IPS DF 4.7 (cell line): ENCODE measurements at regions not wholly inside any gene's neighbourhood (a gene's known extent, or its start where the extent isn't known, plus 50 kb on each side); places are given as distances from the start of the nearest gene placed in this dataset.
"Not testable (repeated sequence)": the region's sequence is repeated elsewhere in the genome, so short reads cannot be mapped to it uniquely, and the experiment has no call there.

Source experiments
- DNase-seq: peaks from one replicate; pipeline ENCODE4 v3.0.0-alpha.2; 2013; ENCODE audit warnings: low spot score; ENCODE audit errors: extremely low read depth

GRCh38 chr6:12544821-12545565 lies 171.6 kb upstream of the PHACTR1 start:
- no peak for DNase-seq

- no peak for DNase-seq
Measured at GRCh38 chr6:12545619-12546409, 170.8 kb upstream of the PHACTR1 start.

- no peak for DNase-seq
Measured at GRCh38 chr6:12546410-12547002, 170.1 kb upstream of the PHACTR1 start.

GRCh38 chr6:12548526-12548925 lies 168.0 kb upstream of the PHACTR1 start:
- no peak for DNase-seq

- DNase-seq: not testable (repeated sequence)
Measured at GRCh38 chr6:12549445-12549844, 167.1 kb upstream of the PHACTR1 start.

- not testable (repeated sequence) for DNase-seq
Measured at GRCh38 chr6:12554820-12555219, 161.7 kb upstream of the PHACTR1 start.

GRCh38 chr6:12555267-12555666 lies 161.3 kb upstream of the PHACTR1 start:
- no peak for DNase-seq

- no peak for DNase-seq
Measured at GRCh38 chr6:12555781-12556180, 160.8 kb upstream of the PHACTR1 start.

- no peak for DNase-seq
Measured at GRCh38 chr6:12557765-12558164, 158.8 kb upstream of the PHACTR1 start.

GRCh38 chr6:12560315-12560714 lies 156.3 kb upstream of the PHACTR1 start:
- no peak for DNase-seq

GRCh38 chr6:12566618-12567123 lies 149.9 kb upstream of the PHACTR1 start:
- no peak for DNase-seq

- no peak for DNase-seq
Measured at GRCh38 chr6:12567682-12568081, 148.9 kb upstream of the PHACTR1 start.

- no peak for DNase-seq
Measured at GRCh38 chr6:12569646-12570045, 146.9 kb upstream of the PHACTR1 start.

GRCh38 chr6:12570461-12571030 lies 146.0 kb upstream of the PHACTR1 start:
- no peak for DNase-seq

GRCh38 chr6:12572896-12573827 lies 143.4 kb upstream of the PHACTR1 start:
- DNase-seq: no peak

GRCh38 chr6:12575961-12576360 lies 140.6 kb upstream of the PHACTR1 start:
- DNase-seq: no peak

GRCh38 chr6:12576389-12576788 lies 140.2 kb upstream of the PHACTR1 start:
- no peak for DNase-seq

- DNase-seq: no peak
Measured at GRCh38 chr6:12577124-12577850, 139.3 kb upstream of the PHACTR1 start.

GRCh38 chr6:12578097-12578496 lies 138.5 kb upstream of the PHACTR1 start:
- DNase-seq: no peak

- no peak for DNase-seq
Measured at GRCh38 chr6:12578751-12579150, 137.8 kb upstream of the PHACTR1 start.
